DND-41 (cell line): ENCODE measurements at regions not wholly inside any gene's neighbourhood (a gene's known extent, or its start where the extent isn't known, plus 50 kb on each side); places are given as distances from the start of the nearest gene placed in this dataset.

Source experiments
- ATAC-seq: fragments of 200-7000 bp; cut with Tn5 transposase; 3 replicates; pipeline ENCODE4 v1.9.1; 2021; ENCODE audit warnings: low read depth; ENCODE audit not compliant: insufficient read depth
- DNase-seq: peaks from one replicate; pipeline ENCODE4 v3.0.0-alpha.2; 2020
- H2AFZ ChIP-seq: 2 replicates; pipeline ENCODE4 v1.6.0; 2012; ENCODE audit warnings: low read depth, low read length
- H3K27ac ChIP-seq: 2 replicates; pipeline ENCODE4 v1.5.1; 2012; ENCODE audit warnings: low read length, inconsistent platforms
- H3K27me3 ChIP-seq: fragments of 200-600 bp; sonication (generic); 2 replicates; pipeline ENCODE4 v1.6.0; 2012; ENCODE audit warnings: low read length, mild to moderate bottlenecking, inconsistent platforms; ENCODE audit not compliant: insufficient read depth, poor library complexity
- H3K36me3 ChIP-seq: 2 replicates; pipeline ENCODE4 v1.5.1; 2012; ENCODE audit warnings: low read length, inconsistent platforms; ENCODE audit not compliant: insufficient read depth
- H3K4me1 ChIP-seq: 2 replicates; pipeline ENCODE4 v1.5.1; 2012; ENCODE audit warnings: mild to moderate bottlenecking, low read length; ENCODE audit not compliant: insufficient read depth
- H3K4me2 ChIP-seq: 2 replicates; pipeline ENCODE4 v1.6.0; 2012; ENCODE audit warnings: mild to moderate bottlenecking, moderate library complexity, low read length, inconsistent platforms; ENCODE audit not compliant: insufficient read depth
- H3K4me3 ChIP-seq, 2 experiments: fragments of 200-600 bp in 1 of 2; shearing (Covaris generic) in 1 of 2; 2 replicates each; pipeline ENCODE4 v1.5.1; 2012 to 2016; ENCODE audit warnings: inconsistent platforms in 2 of 2, low read length in 2 of 2, mild to moderate bottlenecking in 2 of 2, low read depth in 1 of 2, moderate library complexity in 1 of 2
- H3K79me2 ChIP-seq: 2 replicates; pipeline ENCODE4 v1.6.0; 2012; ENCODE audit warnings: low read length, inconsistent platforms; ENCODE audit not compliant: insufficient read depth
- H3K9ac ChIP-seq: 2 replicates; pipeline ENCODE4 v1.6.0; 2012; ENCODE audit warnings: low read depth, mild to moderate bottlenecking, inconsistent platforms, low read length, moderate library complexity
- H3K9me3 ChIP-seq: 2 replicates; pipeline ENCODE4 v1.5.1; 2012; ENCODE audit warnings: low read length, moderate library complexity, mild to moderate bottlenecking, inconsistent platforms; ENCODE audit not compliant: insufficient read depth, severe bottlenecking
- H4K20me1 ChIP-seq: 2 replicates; pipeline ENCODE4 v1.6.0; 2012; ENCODE audit warnings: low read length; ENCODE audit not compliant: insufficient read depth
- CTCF ChIP-seq: IDR thresholded peaks from 2 replicates; pipeline ENCODE4 v1.5.1; 2012; ENCODE audit warnings: borderline replicate concordance, low read length, moderate library complexity, mild to moderate bottlenecking; ENCODE audit not compliant: poor library complexity, severe bottlenecking; ENCODE audit errors: extremely low read depth
- EZH2 ChIP-seq: IDR thresholded peaks from 3 replicates; pipeline ENCODE4 v1.6.1; 2012; ENCODE audit warnings: borderline replicate concordance, low read depth, mild to moderate bottlenecking, moderate library complexity, low read length, inconsistent platforms; ENCODE audit not compliant: severe bottlenecking

- no peaks in the 10 kb centered on the region for H3K36me3 ChIP-seq
- 0 out of 2 replicates have a peak overlapping the region, but pooled peaks have one; percentile 1 for H3K27ac ChIP-seq
- peaks cover 46% of the 10 kb centered on the region for H3K4me1 ChIP-seq
- H2AFZ ChIP-seq: no peak overlapping the region
- no peak overlapping the region for H3K4me2 ChIP-seq
- DNase-seq: no peak
- H3K79me2 ChIP-seq: no peaks in the 10 kb centered on the region
- no peak overlapping the region for H3K4me3 ChIP-seq
- TF ChIP-seq CTCF: no peak
- no peak for TF ChIP-seq EZH2
- ATAC-seq: no peak
- H3K9me3 ChIP-seq: no peaks in the 10 kb centered on the region
- H3K9ac ChIP-seq: no peak overlapping the region
- no peaks in the 10 kb centered on the region for H3K27me3 ChIP-seq
- H4K20me1 ChIP-seq: no peaks in the 10 kb centered on the region
Measured at GRCh38 chr4:152158225-152158624, 377.7 kb downstream of the FBXW7 start.

- Histone ChIP-seq H3K27ac (no peak overlapping the region), H2AFZ (no peak overlapping the region), H3K9ac (no peak overlapping the region), H3K4me1 (peaks cover 46% of the 10 kb centered on the region), H4K20me1 (no peaks in the 10 kb centered on the region), H3K9me3 (no peaks in the 10 kb centered on the region), H3K36me3 (no peaks in the 10 kb centered on the region), H3K4me3 (no peak overlapping the region), H3K27me3 (no peaks in the 10 kb centered on the region), H3K4me2 (no peak overlapping the region), H3K79me2 (no peaks in the 10 kb centered on the region)
- ATAC-seq (no peak), DNase-seq (no peak)
- no peak for TF ChIP-seq CTCF
- TF ChIP-seq EZH2: no peak
Measured at GRCh38 chr4:152157629-152158028, 378.3 kb downstream of the FBXW7 start.

GRCh38 chr4:152156442-152156841 lies 379.4 kb downstream of the FBXW7 start:
- Histone ChIP-seq H4K20me1 (no peaks in the 10 kb centered on the region), H3K79me2 (no peaks in the 10 kb centered on the region), H3K9ac (peak overlapping the region; percentile 31), H3K4me3 (no peak overlapping the region), H3K27me3 (no peaks in the 10 kb centered on the region), H3K9me3 (no peaks in the 10 kb centered on the region), H3K36me3 (no peaks in the 10 kb centered on the region), H3K27ac (peak overlapping the region; percentile 73), H3K4me1 (peaks cover 47% of the 10 kb centered on the region), H3K4me2 (no peak overlapping the region), H2AFZ (no peak overlapping the region)
- DNase-seq (no peak), ATAC-seq (no peak)
- TF ChIP-seq CTCF (no peak), EZH2 (no peak)

GRCh38 chr4:152155070-152155469 lies 380.8 kb downstream of the FBXW7 start:
- no peak for TF ChIP-seq EZH2
- peak; percentile 11 for TF ChIP-seq CTCF
- Histone ChIP-seq H3K9ac (no peak overlapping the region), H4K20me1 (no peaks in the 10 kb centered on the region), H3K4me1 (peaks cover 60% of the 10 kb centered on the region), H3K27me3 (no peaks in the 10 kb centered on the region), H3K79me2 (no peaks in the 10 kb centered on the region), H3K36me3 (no peaks in the 10 kb centered on the region), H3K9me3 (no peaks in the 10 kb centered on the region), H3K4me2 (no peak overlapping the region), H3K27ac (peak overlapping the region; percentile 73), H2AFZ (peak overlapping the region; percentile 34; the same call in 1 of the 2 replicates), H3K4me3 (no peak overlapping the region)
- ATAC-seq: peak; percentile 16; the same call in 2 of the 3 replicates
- peak; percentile 39 for DNase-seq
